ENCODE measurements at regions not wholly inside any gene's neighbourhood (a gene's known extent, or its start where the extent isn't known, plus 50 kb on each side); places are given as distances from the start of the nearest gene placed in this dataset.
A peak's percentile ranks its signal among the peaks of the same experiment; 100 is the strongest.
"Not testable (repeated sequence)": the region's sequence is repeated elsewhere in the genome, so short reads cannot be mapped to it uniquely, and the experiment has no call there.

GRCh38 chrX:13383907-13384306, 64.1 kb upstream of the ATXN3L start:
- H3K79me2 ChIP-seq (ENCODE audit: control insufficient read depth, low read length), result no peaks in the 10 kb centered on the region
- peaks cover 10% of the 10 kb centered on the region for H3K4me1 ChIP-seq (ENCODE audit: control insufficient read depth, low read length)
- no peaks in the 10 kb centered on the region for H3K27me3 ChIP-seq (ENCODE audit: control insufficient read depth, low read length)
- no peaks in the 10 kb centered on the region for H3K9me3 ChIP-seq (ENCODE audit: control insufficient read depth, insufficient read depth, low read length)
- 0 out of 2 replicates have a peak overlapping the region, but pooled peaks have one; percentile 10 for H3K4me3 ChIP-seq (ENCODE audit: low read length)
- H3K27ac ChIP-seq (ENCODE audit: low read depth, low read length), result no peak overlapping the region
- TF ChIP-seq, protein P1, sequence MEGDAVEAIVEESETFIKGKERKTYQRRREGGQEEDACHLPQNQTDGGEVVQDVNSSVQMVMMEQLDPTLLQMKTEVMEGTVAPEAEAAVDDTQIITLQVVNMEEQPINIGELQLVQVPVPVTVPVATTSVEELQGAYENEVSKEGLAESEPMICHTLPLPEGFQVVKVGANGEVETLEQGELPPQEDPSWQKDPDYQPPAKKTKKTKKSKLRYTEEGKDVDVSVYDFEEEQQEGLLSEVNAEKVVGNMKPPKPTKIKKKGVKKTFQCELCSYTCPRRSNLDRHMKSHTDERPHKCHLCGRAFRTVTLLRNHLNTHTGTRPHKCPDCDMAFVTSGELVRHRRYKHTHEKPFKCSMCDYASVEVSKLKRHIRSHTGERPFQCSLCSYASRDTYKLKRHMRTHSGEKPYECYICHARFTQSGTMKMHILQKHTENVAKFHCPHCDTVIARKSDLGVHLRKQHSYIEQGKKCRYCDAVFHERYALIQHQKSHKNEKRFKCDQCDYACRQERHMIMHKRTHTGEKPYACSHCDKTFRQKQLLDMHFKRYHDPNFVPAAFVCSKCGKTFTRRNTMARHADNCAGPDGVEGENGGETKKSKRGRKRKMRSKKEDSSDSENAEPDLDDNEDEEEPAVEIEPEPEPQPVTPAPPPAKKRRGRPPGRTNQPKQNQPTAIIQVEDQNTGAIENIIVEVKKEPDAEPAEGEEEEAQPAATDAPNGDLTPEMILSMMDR (IDR thresholded peaks at IDR 0.05; ENCODE audit: low read depth, low read length, poor library complexity, severe bottlenecking), result no peak
- TF ChIP-seq EZH2phosphoT487 (IDR thresholded peaks at IDR 0.05; ENCODE audit: borderline replicate concordance, low read length), result no peak
- H3F3A ChIP-seq (ENCODE audit: control insufficient read depth, insufficient read depth), result no peaks in the 10 kb centered on the region
- no peaks in the 10 kb centered on the region for H3K36me3 ChIP-seq (ENCODE audit: control insufficient read depth, low read length)
- no peaks in the 10 kb centered on the region for H4K20me1 ChIP-seq (ENCODE audit: control insufficient read depth, insufficient read depth, low read depth, low read length)
- H3K9me2 ChIP-seq (replicated peaks; ENCODE audit: control insufficient read depth, low read length), result no peaks in the 10 kb centered on the region
- H3K4me2 ChIP-seq (ENCODE audit: low read length), result 0 out of 2 replicates have a peak overlapping the region, but pooled peaks have one; percentile 24

- H3K4me3 ChIP-seq (ENCODE audit: low read length), result no peak overlapping the region
- no peaks in the 10 kb centered on the region for H3K27me3 ChIP-seq (ENCODE audit: control insufficient read depth, low read length)
- H3F3A ChIP-seq (ENCODE audit: control insufficient read depth, insufficient read depth), result no peaks in the 10 kb centered on the region
- no peaks in the 10 kb centered on the region for H3K36me3 ChIP-seq (ENCODE audit: control insufficient read depth, low read length)
- H3K4me2 ChIP-seq (ENCODE audit: low read length), result no peak overlapping the region
- peaks cover 14% of the 10 kb centered on the region for H3K4me1 ChIP-seq (ENCODE audit: control insufficient read depth, low read length)
- H3K9me2 ChIP-seq (replicated peaks; ENCODE audit: control insufficient read depth, low read length), result no peaks in the 10 kb centered on the region
- H3K79me2 ChIP-seq (ENCODE audit: control insufficient read depth, low read length), result no peaks in the 10 kb centered on the region
- no peaks in the 10 kb centered on the region for H3K9me3 ChIP-seq (ENCODE audit: control insufficient read depth, insufficient read depth, low read length)
- no peak overlapping the region for H3K27ac ChIP-seq (ENCODE audit: low read depth, low read length)
- no peaks in the 10 kb centered on the region for H4K20me1 ChIP-seq (ENCODE audit: control insufficient read depth, insufficient read depth, low read depth, low read length)
- TF ChIP-seq EZH2phosphoT487 (IDR thresholded peaks at IDR 0.05; ENCODE audit: borderline replicate concordance, low read length), result no peak
- TF ChIP-seq, protein P1 (IDR thresholded peaks at IDR 0.05; ENCODE audit: low read depth, low read length, poor library complexity, severe bottlenecking), result no peak
These were observed 61.7 kb upstream of the ATXN3L start for GRCh38 chrX:13381514-13381913.

DNA sequence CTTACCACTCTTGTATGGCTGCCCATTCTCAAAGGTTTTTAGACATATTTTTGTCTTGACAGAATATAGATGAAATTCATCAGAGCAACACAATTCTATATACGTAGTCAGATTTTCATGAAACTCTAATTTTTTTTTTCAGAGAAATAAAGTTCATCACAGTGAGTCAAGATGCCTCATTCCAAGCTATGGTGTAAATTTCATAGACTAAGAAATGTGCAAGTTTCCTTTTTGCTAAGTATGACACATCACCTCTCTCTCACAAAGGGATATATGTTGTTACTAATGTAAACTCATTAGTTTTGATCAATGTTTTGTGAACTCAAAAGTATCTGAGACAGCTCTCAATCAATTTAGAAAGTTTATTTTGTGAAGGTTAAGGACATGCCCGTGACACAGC, 60.4 kb upstream of the ATXN3L start:
- no peaks in the 10 kb centered on the region for H3K9me3 ChIP-seq (ENCODE audit: control insufficient read depth, insufficient read depth, low read length)
- peaks cover 14% of the 10 kb centered on the region for H3K4me1 ChIP-seq (ENCODE audit: control insufficient read depth, low read length)
- no peaks in the 10 kb centered on the region for H3F3A ChIP-seq (ENCODE audit: control insufficient read depth, insufficient read depth)
- TF ChIP-seq, protein P1 (IDR thresholded peaks at IDR 0.05; ENCODE audit: low read depth, low read length, poor library complexity, severe bottlenecking), result no peak
- TF ChIP-seq EZH2phosphoT487 (IDR thresholded peaks at IDR 0.05; ENCODE audit: borderline replicate concordance, low read length), result no peak
- no peaks in the 10 kb centered on the region for H3K9me2 ChIP-seq (replicated peaks; ENCODE audit: control insufficient read depth, low read length)
- H3K36me3 ChIP-seq (ENCODE audit: control insufficient read depth, low read length), result no peaks in the 10 kb centered on the region
- no peaks in the 10 kb centered on the region for H3K79me2 ChIP-seq (ENCODE audit: control insufficient read depth, low read length)
- no peak overlapping the region for H3K27ac ChIP-seq (ENCODE audit: low read depth, low read length)
- no peaks in the 10 kb centered on the region for H3K27me3 ChIP-seq (ENCODE audit: control insufficient read depth, low read length)
- no peak overlapping the region for H3K4me2 ChIP-seq (ENCODE audit: low read length)
- no peak overlapping the region for H3K4me3 ChIP-seq (ENCODE audit: low read length)
- no peaks in the 10 kb centered on the region for H4K20me1 ChIP-seq (ENCODE audit: control insufficient read depth, insufficient read depth, low read depth, low read length)

- not testable (repeated sequence) for H3K27me3 ChIP-seq (ENCODE audit: control insufficient read depth, low read length); H3K4me3 ChIP-seq (ENCODE audit: low read length); H3K36me3 ChIP-seq (ENCODE audit: control insufficient read depth, low read length); H3K9me2 ChIP-seq (replicated peaks; ENCODE audit: control insufficient read depth, low read length); H4K20me1 ChIP-seq (ENCODE audit: control insufficient read depth, insufficient read depth, low read depth, low read length); H3K4me2 ChIP-seq (ENCODE audit: low read length); H3K9me3 ChIP-seq (ENCODE audit: control insufficient read depth, insufficient read depth, low read length); H3F3A ChIP-seq (ENCODE audit: control insufficient read depth, insufficient read depth); H3K27ac ChIP-seq (ENCODE audit: low read depth, low read length); H3K4me1 ChIP-seq (ENCODE audit: control insufficient read depth, low read length); H3K79me2 ChIP-seq (ENCODE audit: control insufficient read depth, low read length)
These were observed 59.0 kb upstream of the ATXN3L start for GRCh38 chrX:13378562-13379518.
